SH-SY5Y (cell line): ENCODE measurements at regions not wholly inside any gene's neighbourhood (a gene's known extent, or its start where the extent isn't known, plus 50 kb on each side); places are given as distances from the start of the nearest gene placed in this dataset.

Source experiments
- GATA2 ChIP-seq: IDR thresholded peaks from 2 replicates; pipeline ENCODE4 v1.6.1; 2011; ENCODE audit warnings: mild to moderate bottlenecking, low read depth, low read length
- GATA3 ChIP-seq: IDR thresholded peaks from 2 replicates; pipeline ENCODE4 v1.6.1; 2011; ENCODE audit warnings: low read depth, mild to moderate bottlenecking, low read length, moderate library complexity

- TF ChIP-seq GATA2 (no peak), GATA3 (no peak)
Measured at GRCh38 chr5:164345173-164345849, 839.9 kb downstream of the MAT2B start.
